ENCODE measurements at regions not wholly inside any gene's neighbourhood (a gene's known extent, or its start where the extent isn't known, plus 50 kb on each side); places are given as distances from the start of the nearest gene placed in this dataset.

- TF ChIP-seq POLR2A (IDR thresholded peaks at IDR 0.05) (no peak), CTCF (IDR thresholded peaks at IDR 0.05) (no peak)
Observed at GRCh38 chr1:95308276-95309030, 74.4 kb downstream of the RWDD3 start.
